ENCODE measurements at regions not wholly inside any gene's neighbourhood (a gene's known extent, or its start where the extent isn't known, plus 50 kb on each side); places are given as distances from the start of the nearest gene placed in this dataset.

DNA sequence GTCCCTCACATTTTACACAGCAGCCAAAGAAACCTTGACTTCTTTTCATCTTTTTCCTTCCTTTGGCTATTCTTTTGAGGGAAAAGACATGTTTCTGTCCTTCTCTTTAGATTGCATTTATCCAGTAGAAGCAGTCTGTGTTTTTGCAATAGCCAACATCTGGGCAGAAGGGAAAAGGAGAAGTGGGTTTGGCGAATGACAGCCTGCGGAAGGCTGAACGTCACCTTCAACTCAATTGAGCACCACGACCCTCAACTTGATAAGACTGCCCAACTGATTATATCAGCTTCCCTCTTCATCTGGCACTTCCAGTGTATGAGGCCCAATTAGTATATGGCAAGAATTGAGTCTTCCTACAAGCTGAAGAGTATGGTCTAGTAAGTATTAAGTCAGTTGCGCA is 1997.6 kb upstream of the WWC1 start:
- DNase-seq (ENCODE audit: low read depth, low spot score) (no peak), ATAC-seq (no peak), FAIRE-seq (no peak)
- Histone ChIP-seq H3K4me2 (ENCODE audit: control insufficient read depth, insufficient read depth) (no peak overlapping the region), H4K20me1 (ENCODE audit: control insufficient read depth, insufficient read depth) (no peaks in the 10 kb centered on the region), H3K36me3 (ENCODE audit: control insufficient read depth in 2 of 2, insufficient read depth in 2 of 2, low read length in 1 of 2) (no peaks in the 10 kb centered on the region), H3K27ac (ENCODE audit: control insufficient read depth, insufficient read depth) (no peak overlapping the region), H3K4me3 (no peak overlapping the region), H3K27me3 (replicated peaks in 1 of 2; ENCODE audit: control insufficient read depth in 2 of 2, insufficient read depth in 2 of 2, low read length in 1 of 2) (no peaks in the 10 kb centered on the region), H3K9me3 (replicated peaks; ENCODE audit: control insufficient read depth, insufficient read depth, low read length) (no peaks in the 10 kb centered on the region), H3K9ac (ENCODE audit: control insufficient read depth, insufficient read depth, low read length) (no peak overlapping the region), H3K4me1 (ENCODE audit: control insufficient read depth, insufficient read depth, low read length) (no peaks in the 10 kb centered on the region), H2AFZ (ENCODE audit: control insufficient read depth, low read depth, low read length) (no peak overlapping the region), H3K79me2 (ENCODE audit: control insufficient read depth, insufficient read depth, low read length) (no peaks in the 10 kb centered on the region)
- RAD21 ChIA-PET (ENCODE audit: unreplicated experiment) = no interaction called here
- POLR2A ChIA-PET = no interaction called here
- SMC1A ChIA-PET (ENCODE audit: uncharacterized antibody, unreplicated experiment) = no interaction called here
- CTCF ChIA-PET = no interaction called here
- 7% methylated on average over 5 of the region's 5 CpGs for WGBS (ENCODE audit: insufficient coverage, insufficient replicate concordance, low lambda C conversion rate, missing lambda C conversion rate)
- intact Hi-C loops (cut with micrococcal nuclease; ENCODE audit: unreplicated experiment) (no loop called here), in situ Hi-C loops (cut with MboI) (no loop called here)
- no TSS peak for BruUV-seq (replicated peaks)
- TF ChIP-seq NR2C2 (IDR thresholded peaks at IDR 0.05; ENCODE audit: borderline replicate concordance, control insufficient read depth, insufficient read length, low read depth) (no peak), SP1 (IDR thresholded peaks at IDR 0.05; ENCODE audit: low read depth, low read length) (no peak), SMARCA5 (IDR thresholded peaks at IDR 0.05) (no peak), DPF2 (IDR thresholded peaks at IDR 0.05) (no peak), BRCA1 (IDR thresholded peaks at IDR 0.05; ENCODE audit: low read depth, low read length) (no peak), RB1 (IDR thresholded peaks at IDR 0.05; ENCODE audit: borderline replicate concordance) (no peak), YY1 (IDR thresholded peaks at IDR 0.05; ENCODE audit: low read depth, low read length) (no peak), CREB1 (IDR thresholded peaks at IDR 0.05; ENCODE audit: low read depth) (no peak), CEBPB (IDR thresholded peaks at IDR 0.05; ENCODE audit: borderline replicate concordance in 1 of 2, low read depth in 2 of 2, low read length in 2 of 2) (no peak), JUNB (IDR thresholded peaks at IDR 0.05) (no peak), TCF3 (IDR thresholded peaks at IDR 0.05; ENCODE audit: borderline replicate concordance, insufficient read depth, low read depth, low read length) (no peak), BCL11A (IDR thresholded peaks at IDR 0.05; ENCODE audit: low read depth, low read length) (no peak), MYB (IDR thresholded peaks at IDR 0.05; ENCODE audit: borderline replicate concordance, low read depth, low read length) (no peak), ELK1 (IDR thresholded peaks at IDR 0.05; ENCODE audit: low read depth, low read length) (no peak), REST (IDR thresholded peaks at IDR 0.05; ENCODE audit: low read depth, low read length) (no peak)
- TF ChIP-seq, protein P1, sequence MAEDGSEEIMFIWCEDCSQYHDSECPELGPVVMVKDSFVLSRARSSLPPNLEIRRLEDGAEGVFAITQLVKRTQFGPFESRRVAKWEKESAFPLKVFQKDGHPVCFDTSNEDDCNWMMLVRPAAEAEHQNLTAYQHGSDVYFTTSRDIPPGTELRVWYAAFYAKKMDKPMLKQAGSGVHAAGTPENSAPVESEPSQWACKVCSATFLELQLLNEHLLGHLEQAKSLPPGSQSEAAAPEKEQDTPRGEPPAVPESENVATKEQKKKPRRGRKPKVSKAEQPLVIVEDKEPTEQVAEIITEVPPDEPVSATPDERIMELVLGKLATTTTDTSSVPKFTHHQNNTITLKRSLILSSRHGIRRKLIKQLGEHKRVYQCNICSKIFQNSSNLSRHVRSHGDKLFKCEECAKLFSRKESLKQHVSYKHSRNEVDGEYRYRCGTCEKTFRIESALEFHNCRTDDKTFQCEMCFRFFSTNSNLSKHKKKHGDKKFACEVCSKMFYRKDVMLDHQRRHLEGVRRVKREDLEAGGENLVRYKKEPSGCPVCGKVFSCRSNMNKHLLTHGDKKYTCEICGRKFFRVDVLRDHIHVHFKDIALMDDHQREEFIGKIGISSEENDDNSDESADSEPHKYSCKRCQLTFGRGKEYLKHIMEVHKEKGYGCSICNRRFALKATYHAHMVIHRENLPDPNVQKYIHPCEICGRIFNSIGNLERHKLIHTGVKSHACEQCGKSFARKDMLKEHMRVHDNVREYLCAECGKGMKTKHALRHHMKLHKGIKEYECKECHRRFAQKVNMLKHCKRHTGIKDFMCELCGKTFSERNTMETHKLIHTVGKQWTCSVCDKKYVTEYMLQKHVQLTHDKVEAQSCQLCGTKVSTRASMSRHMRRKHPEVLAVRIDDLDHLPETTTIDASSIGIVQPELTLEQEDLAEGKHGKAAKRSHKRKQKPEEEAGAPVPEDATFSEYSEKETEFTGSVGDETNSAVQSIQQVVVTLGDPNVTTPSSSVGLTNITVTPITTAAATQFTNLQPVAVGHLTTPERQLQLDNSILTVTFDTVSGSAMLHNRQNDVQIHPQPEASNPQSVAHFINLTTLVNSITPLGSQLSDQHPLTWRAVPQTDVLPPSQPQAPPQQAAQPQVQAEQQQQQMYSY (CRISPR knock-in tag; IDR thresholded peaks at IDR 0.05) = no peak
- TF ChIP-seq, protein P2, sequence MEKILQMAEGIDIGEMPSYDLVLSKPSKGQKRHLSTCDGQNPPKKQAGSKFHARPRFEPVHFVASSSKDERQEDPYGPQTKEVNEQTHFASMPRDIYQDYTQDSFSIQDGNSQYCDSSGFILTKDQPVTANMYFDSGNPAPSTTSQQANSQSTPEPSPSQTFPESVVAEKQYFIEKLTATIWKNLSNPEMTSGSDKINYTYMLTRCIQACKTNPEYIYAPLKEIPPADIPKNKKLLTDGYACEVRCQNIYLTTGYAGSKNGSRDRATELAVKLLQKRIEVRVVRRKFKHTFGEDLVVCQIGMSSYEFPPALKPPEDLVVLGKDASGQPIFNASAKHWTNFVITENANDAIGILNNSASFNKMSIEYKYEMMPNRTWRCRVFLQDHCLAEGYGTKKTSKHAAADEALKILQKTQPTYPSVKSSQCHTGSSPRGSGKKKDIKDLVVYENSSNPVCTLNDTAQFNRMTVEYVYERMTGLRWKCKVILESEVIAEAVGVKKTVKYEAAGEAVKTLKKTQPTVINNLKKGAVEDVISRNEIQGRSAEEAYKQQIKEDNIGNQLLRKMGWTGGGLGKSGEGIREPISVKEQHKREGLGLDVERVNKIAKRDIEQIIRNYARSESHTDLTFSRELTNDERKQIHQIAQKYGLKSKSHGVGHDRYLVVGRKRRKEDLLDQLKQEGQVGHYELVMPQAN (conservative IDR thresholded peaks at IDR 0.05) = no peak

Measured in GM12878 (cell line).